ENCODE measurements at regions not wholly inside any gene's neighbourhood (a gene's known extent, or its start where the extent isn't known, plus 50 kb on each side); places are given as distances from the start of the nearest gene placed in this dataset.

- TF ChIP-seq CTCF (conservative IDR thresholded peaks at IDR 0.05; ENCODE audit: low read length) (no peak), EZH2phosphoT487 (IDR thresholded peaks at IDR 0.05; ENCODE audit: borderline replicate concordance, low read depth, low read length) (no peak)
Observed at GRCh38 chr4:164301430-164301829, 452.5 kb upstream of the SMIM31 start.

Data from OCI-LY7 (cell line).